Sigmoid colon (tissue), 6 donors: ENCODE measurements at regions not wholly inside any gene's neighbourhood (a gene's known extent, or its start where the extent isn't known, plus 50 kb on each side); places are given as distances from the start of the nearest gene placed in this dataset.
A peak's percentile ranks its signal among the peaks of the same experiment; 100 is the strongest.
"Not testable (repeated sequence)": the region's sequence is repeated elsewhere in the genome, so short reads cannot be mapped to it uniquely, and the experiment has no call there.

Experiments
- DNase-seq: peaks from one replicate; pipeline ENCODE4 v3.0.0-alpha.2; 2019
- H3K27ac ChIP-seq, 4 donors: fragments of 200-600 bp; sonication (generic); one replicate each; pipeline ENCODE4 v1.5.1; 2016 to 2019; ENCODE audit warnings: mild to moderate bottlenecking in 1 of 4
- H3K27me3 ChIP-seq, 3 donors: fragments of 200-600 bp; sonication (generic); one replicate each; pipeline ENCODE4 v1.5.1; 2019; ENCODE audit warnings: mild to moderate bottlenecking in 1 of 3
- H3K36me3 ChIP-seq, 4 donors: fragments of 200-600 bp; sonication (generic); one replicate each; pipeline ENCODE4 v1.5.1; 2016 to 2019
- H3K4me1 ChIP-seq, 4 donors: fragments of 200-600 bp; sonication (generic); one replicate each; pipeline ENCODE4 v1.5.1; 2017 to 2019
- H3K4me3 ChIP-seq, 4 donors: fragments of 200-600 bp; sonication (generic); one replicate each; pipeline ENCODE4 v1.5.1; 2017 to 2019; ENCODE audit warnings: mild to moderate bottlenecking in 2 of 4, moderate library complexity in 1 of 4
- H3K9me3 ChIP-seq, 4 donors: fragments of 200-600 bp in 3 of 4; sonication (generic) in 3 of 4; one replicate each; pipeline versions ENCODE4 v1.5.1 to v1.6.1; 2013 to 2019
- EP300 ChIP-seq, 4 donors: sonication (generic); formaldehyde crosslinking; IDR thresholded peaks; one replicate each; pipeline ENCODE4 v1.6.1; 2017; ENCODE audit warnings: antibody characterized with exemption in 4 of 4
- POLR2A ChIP-seq, 2 donors: fragments of 450-650 bp; IDR thresholded peaks; one replicate each; pipeline ENCODE4 v1.6.1; 2016; ENCODE audit warnings: antibody characterized with exemption in 2 of 2, mild to moderate bottlenecking in 2 of 2, moderate library complexity in 2 of 2
- POLR2AphosphoS5 ChIP-seq, 4 donors: sonication (generic); formaldehyde crosslinking; IDR thresholded peaks; one replicate each; pipeline ENCODE4 v1.6.1; 2017; ENCODE audit warnings: antibody characterized with exemption in 4 of 4
- WGBS, 2 donors: extraction: QIAGEN DNeasy Blood & Tissue Kit; methylation state at CpG; one replicate each; pipeline ENCODE4 v1.1.7; 2013; 5-methylcytosine and 5-hydroxymethylcytosine counted together
- intact Hi-C: fragments of 100-400 bp; cut with DNase I; formaldehyde crosslinking; loops from one replicate; pipeline ENCODE4 v1.15.1; 2023
- TF ChIP-seq, protein P1 (sequence below), 4 experiments: fragments of 450-650 bp in 3 of 4; fragments of 200-600 bp in 1 of 4; IDR thresholded peaks; one replicate each; pipeline ENCODE4 v1.5.1; 2016 to 2019; ENCODE audit warnings: antibody characterized with exemption in 4 of 4, mild to moderate bottlenecking in 3 of 4, moderate library complexity in 2 of 4
- donor health status: healthy with polysubstance abuse.
- donor health status: healthy.

GRCh38 chr22:19608003-19608690 lies 83.9 kb upstream of the CLDN5 start:
- intact Hi-C loops = no loop called here
- Histone ChIP-seq H3K4me3 (no peak overlapping the region), H3K4me1 (no peaks in the 10 kb centered on the region), H3K9me3 (no peaks in the 10 kb centered on the region), H3K27me3 (peaks cover 5 to 41% (median 19%) of the 10 kb centered on the region in 3 donors), H3K36me3 (no peaks in the 10 kb centered on the region), H3K27ac (peak overlapping the region in 1 of 4 donors; percentile 14)
- 63 to 79% methylated on average over 11 of the region's 11 CpGs for WGBS, 2 donors
- DNase-seq = no peak
- no peak for TF ChIP-seq EP300 (IDR thresholded peaks at IDR 0.05)
- TF ChIP-seq, protein P1, sequence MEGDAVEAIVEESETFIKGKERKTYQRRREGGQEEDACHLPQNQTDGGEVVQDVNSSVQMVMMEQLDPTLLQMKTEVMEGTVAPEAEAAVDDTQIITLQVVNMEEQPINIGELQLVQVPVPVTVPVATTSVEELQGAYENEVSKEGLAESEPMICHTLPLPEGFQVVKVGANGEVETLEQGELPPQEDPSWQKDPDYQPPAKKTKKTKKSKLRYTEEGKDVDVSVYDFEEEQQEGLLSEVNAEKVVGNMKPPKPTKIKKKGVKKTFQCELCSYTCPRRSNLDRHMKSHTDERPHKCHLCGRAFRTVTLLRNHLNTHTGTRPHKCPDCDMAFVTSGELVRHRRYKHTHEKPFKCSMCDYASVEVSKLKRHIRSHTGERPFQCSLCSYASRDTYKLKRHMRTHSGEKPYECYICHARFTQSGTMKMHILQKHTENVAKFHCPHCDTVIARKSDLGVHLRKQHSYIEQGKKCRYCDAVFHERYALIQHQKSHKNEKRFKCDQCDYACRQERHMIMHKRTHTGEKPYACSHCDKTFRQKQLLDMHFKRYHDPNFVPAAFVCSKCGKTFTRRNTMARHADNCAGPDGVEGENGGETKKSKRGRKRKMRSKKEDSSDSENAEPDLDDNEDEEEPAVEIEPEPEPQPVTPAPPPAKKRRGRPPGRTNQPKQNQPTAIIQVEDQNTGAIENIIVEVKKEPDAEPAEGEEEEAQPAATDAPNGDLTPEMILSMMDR (IDR thresholded peaks at IDR 0.05) = no peak
- no peak for TF ChIP-seq POLR2A (IDR thresholded peaks at IDR 0.05)
- no peak for TF ChIP-seq POLR2AphosphoS5 (IDR thresholded peaks at IDR 0.05)

DNA sequence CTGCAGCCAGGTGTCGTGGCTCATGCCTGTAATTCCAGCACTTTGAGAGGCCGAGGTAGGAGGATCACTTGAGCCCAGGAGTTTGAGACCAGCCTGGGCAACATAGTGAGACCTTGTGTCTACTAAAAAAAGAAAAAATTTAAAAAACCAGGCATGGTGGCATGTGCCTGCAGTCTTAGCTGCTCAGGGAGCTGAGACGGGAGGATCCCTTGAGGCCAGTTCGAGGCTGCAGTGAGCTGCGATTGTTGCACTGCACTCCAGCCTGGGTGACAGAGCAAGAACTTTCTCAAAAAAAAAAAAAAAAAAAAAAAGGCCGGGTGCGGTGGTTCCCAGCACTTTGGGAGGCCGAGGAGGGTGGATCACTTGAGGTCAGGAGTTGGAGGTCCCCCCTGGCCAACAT lies 85.5 kb upstream of the CLDN5 start:
- intact Hi-C loops, H3K4me1 ChIP-seq, H3K9me3 ChIP-seq, H3K27ac ChIP-seq, H3K4me3 ChIP-seq, DNase-seq, H3K36me3 ChIP-seq: not testable (repeated sequence)
- H3K27me3 ChIP-seq = peaks cover 5 to 41% (median 20%) of the 10 kb centered on the region in 3 donors
- 81 to 90% methylated on average over 8 of the region's 8 CpGs for WGBS, 2 donors

DNA sequence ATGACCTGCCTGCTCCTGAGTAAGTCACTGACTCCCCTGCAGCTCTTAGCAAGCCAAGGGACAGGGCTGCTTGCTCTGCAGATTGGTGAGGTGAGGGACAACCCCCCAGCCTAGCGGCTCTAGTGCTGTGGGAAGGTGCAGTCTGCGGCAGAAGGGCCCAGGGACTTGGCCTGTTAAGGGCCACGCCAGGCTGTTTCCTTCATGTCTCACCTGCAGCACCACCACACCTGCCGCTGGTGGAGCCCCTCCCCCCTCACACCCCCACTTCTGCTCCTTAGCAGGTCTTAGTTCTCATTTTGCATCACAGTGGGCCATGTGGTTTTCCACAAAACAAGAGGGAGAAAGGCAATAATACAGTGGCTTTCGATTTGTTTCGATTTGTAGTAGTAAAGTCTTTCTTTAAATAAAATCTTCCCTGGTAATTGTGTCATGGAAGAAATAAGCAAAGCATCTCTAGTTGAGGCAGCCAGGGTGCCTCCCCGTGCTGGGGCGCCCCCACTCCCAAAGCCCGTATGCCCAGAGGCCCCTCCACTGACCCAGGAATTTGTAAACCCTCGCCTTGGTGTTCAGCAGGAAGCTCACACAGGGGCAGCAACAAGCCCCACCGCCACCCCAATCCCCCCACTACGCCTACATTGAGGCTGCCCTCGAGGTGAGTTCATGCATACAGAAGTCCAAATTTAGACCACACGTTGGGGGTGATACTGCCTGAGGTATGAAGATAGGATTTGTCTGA lies 86.5 kb upstream of the CLDN5 start:
- TF ChIP-seq POLR2AphosphoS5 (IDR thresholded peaks at IDR 0.05) (no peak), POLR2A (IDR thresholded peaks at IDR 0.05) (no peak), EP300 (IDR thresholded peaks at IDR 0.05) (no peak)
- TF ChIP-seq, protein P1 (IDR thresholded peaks at IDR 0.05) = no peak
- no peaks in the 10 kb centered on the region for H3K4me1 ChIP-seq

DNA sequence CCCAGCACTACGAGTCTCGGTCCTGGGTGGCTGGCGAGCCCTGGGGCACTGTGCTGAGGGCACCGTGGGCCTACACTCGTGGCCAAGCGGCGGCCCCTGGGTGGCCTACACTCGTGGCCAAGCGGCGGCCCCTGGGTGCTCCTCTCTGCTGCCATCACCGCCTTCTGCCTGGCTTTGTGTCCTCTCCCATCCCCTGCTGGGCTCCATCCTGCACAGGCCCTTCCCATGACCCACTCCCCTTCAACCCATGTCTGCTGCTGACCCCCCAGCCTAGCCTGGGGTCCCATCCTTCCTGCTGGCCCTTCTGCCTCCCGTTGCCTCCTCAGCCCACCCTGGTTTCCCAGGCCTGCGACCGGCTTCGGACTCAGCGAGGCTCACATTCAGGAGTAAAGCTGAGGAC lies 87.4 kb upstream of the CLDN5 start:
- Histone ChIP-seq H3K4me1 (no peaks in the 10 kb centered on the region), H3K36me3 (no peaks in the 10 kb centered on the region), H3K4me3 (no peak overlapping the region), H3K9me3 (no peaks in the 10 kb centered on the region), H3K27ac (no peak overlapping the region), H3K27me3 (peaks cover 5 to 39% (median 18%) of the 10 kb centered on the region in 3 donors)
- TF ChIP-seq EP300 (IDR thresholded peaks at IDR 0.05) (no peak), POLR2AphosphoS5 (IDR thresholded peaks at IDR 0.05) (no peak), POLR2A (IDR thresholded peaks at IDR 0.05) (no peak)
- TF ChIP-seq, protein P1 (IDR thresholded peaks at IDR 0.05) = no peak
- 90 to 94% methylated on average over 16 of the region's 16 CpGs for WGBS, 2 donors
- intact Hi-C loops = no loop called here
- DNase-seq = no peak

More for the DNA sequence above, 86.5 kb upstream of the CLDN5 start:
- no peak overlapping the region for H3K27ac ChIP-seq
- no peak overlapping the region for H3K4me3 ChIP-seq
- H3K9me3 ChIP-seq = no peaks in the 10 kb centered on the region
- peaks cover 5 to 48% (median 25%) of the 10 kb centered on the region in 3 donors for H3K27me3 ChIP-seq
- no peak for DNase-seq
- H3K36me3 ChIP-seq = no peaks in the 10 kb centered on the region
- intact Hi-C loops = no loop called here
- WGBS, 2 donors = 56 to 57% methylated on average over 14 of the region's 14 CpGs

- H3K4me1 ChIP-seq = no peaks in the 10 kb centered on the region
- WGBS, 2 donors = 72 to 74% methylated on average over 16 of the region's 16 CpGs
- no peak overlapping the region for H3K4me3 ChIP-seq
- H3K27me3 ChIP-seq = peaks cover 0 to 25% (median 5%) of the 10 kb centered on the region in 3 donors
- intact Hi-C loops = no loop called here
- TF ChIP-seq POLR2A (IDR thresholded peaks at IDR 0.05) = no peak
- TF ChIP-seq, protein P1 (IDR thresholded peaks at IDR 0.05) = no peak
- no peak for TF ChIP-seq EP300 (IDR thresholded peaks at IDR 0.05)
- no peak for TF ChIP-seq POLR2AphosphoS5 (IDR thresholded peaks at IDR 0.05)
- H3K27ac ChIP-seq = no peak overlapping the region
- H3K36me3 ChIP-seq = no peaks in the 10 kb centered on the region
- no peak for DNase-seq
- H3K9me3 ChIP-seq = no peaks in the 10 kb centered on the region
Measured at GRCh38 chr22:19612866-19613572, 88.8 kb upstream of the CLDN5 start.
